ENCODE measurements at regions not wholly inside any gene's neighbourhood (a gene's known extent, or its start where the extent isn't known, plus 50 kb on each side); places are given as distances from the start of the nearest gene placed in this dataset.

DNA sequence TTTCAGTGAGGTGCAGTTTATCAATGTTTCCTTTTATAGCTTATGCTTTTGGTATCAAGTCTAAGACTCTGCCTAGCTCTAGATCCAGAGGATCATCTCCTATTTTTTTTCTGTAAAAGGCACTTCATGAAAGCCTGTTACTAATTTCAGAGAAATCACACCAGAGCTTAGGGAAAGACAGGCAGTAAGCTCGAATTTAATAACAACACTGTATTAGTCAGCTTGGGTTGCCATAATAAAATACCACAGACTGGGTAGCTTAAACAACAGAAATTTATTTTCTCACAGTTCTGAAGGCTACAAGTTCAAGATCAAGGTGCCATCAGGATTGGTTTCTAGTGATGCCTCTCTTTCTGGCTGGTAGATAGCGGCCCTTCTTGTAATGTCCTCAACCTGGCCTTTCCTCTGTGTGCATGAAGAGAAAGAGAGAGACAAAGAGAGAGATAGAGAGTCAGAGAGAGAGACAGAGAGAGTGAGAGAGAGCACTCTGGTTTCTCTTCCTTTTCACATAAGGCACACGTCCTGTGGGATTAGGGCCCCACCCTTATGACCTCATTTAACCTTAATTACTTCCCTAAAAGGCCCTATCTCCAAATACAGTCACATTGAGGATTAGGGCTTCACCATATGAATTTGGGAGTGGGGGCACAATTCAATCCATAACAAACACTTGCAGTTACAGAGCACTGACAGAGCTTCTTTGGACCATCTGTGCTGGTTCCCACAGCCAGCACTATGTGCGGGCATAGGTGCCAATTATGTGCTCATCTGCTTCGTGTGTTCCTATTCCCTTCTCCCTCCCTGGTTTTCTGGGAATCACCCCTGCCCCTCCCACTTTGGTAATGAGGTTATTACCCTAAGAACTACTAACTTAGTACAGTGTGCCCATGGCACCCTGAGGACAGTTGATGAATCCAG lies 114.8 kb upstream of the MED14 start:
- Histone ChIP-seq H2AFZ (ENCODE audit: control insufficient read depth, low read depth, low read length) (no peak overlapping the region), H3K4me3 (no peak overlapping the region), H3K9me3 (replicated peaks; ENCODE audit: control insufficient read depth, insufficient read depth, low read length) (peaks cover 1% of the 10 kb centered on the region; the same call in 1 of the 3 replicates), H3K79me2 (ENCODE audit: control insufficient read depth, insufficient read depth, low read length) (no peaks in the 10 kb centered on the region), H3K4me2 (ENCODE audit: control insufficient read depth, insufficient read depth) (no peak overlapping the region), H3K4me1 (ENCODE audit: control insufficient read depth, insufficient read depth, low read length) (0 out of 2 replicates have a peak, but pooled peaks cover 3% of the 10 kb centered on the region), H4K20me1 (ENCODE audit: control insufficient read depth, insufficient read depth) (no peaks in the 10 kb centered on the region), H3K27me3 (replicated peaks in 1 of 2; ENCODE audit: control insufficient read depth in 2 of 2, insufficient read depth in 2 of 2, low read length in 1 of 2) (no peaks in the 10 kb centered on the region), H3K36me3 (ENCODE audit: control insufficient read depth in 2 of 2, insufficient read depth in 2 of 2, low read length in 1 of 2) (no peaks in the 10 kb centered on the region), H3K27ac (ENCODE audit: control insufficient read depth, insufficient read depth) (no peak overlapping the region), H3K9ac (ENCODE audit: control insufficient read depth, insufficient read depth, low read length) (no peak overlapping the region)
- 26% methylated on average over 5 of the region's 5 CpGs for WGBS (ENCODE audit: insufficient coverage, insufficient replicate concordance, low lambda C conversion rate, missing lambda C conversion rate)
- no peak; the same call in 1 of the 3 replicates for ATAC-seq
- FAIRE-seq, result no peak
- CTCF ChIA-PET, result interaction anchor here (0.6 to 1.1 kb wide), 2 partner anchors 10 to 601 kb away, joined by 3 to 4 read pairs; no protein-coding TSS in a partner anchor
- DNase-seq (ENCODE audit: low read depth, low spot score), result no peak
- intact Hi-C loops (cut with micrococcal nuclease; ENCODE audit: unreplicated experiment), result no loop called here
- POLR2A ChIA-PET, result interaction anchor here (1.0 kb wide), 1 partner anchor 14 kb away, joined by 3 read pairs; no protein-coding TSS in a partner anchor
- no TSS peak for BruUV-seq (replicated peaks)
- RAD21 ChIA-PET (ENCODE audit: unreplicated experiment), result no interaction called here
- in situ Hi-C loops (cut with MboI), result no loop called here
- SMC1A ChIA-PET (ENCODE audit: uncharacterized antibody, unreplicated experiment), result interaction anchor here (1.1 kb wide), 1 partner anchor 8 kb away, joined by 3 read pairs; no protein-coding TSS in a partner anchor
- TF ChIP-seq POLR2A (IDR thresholded peaks at IDR 0.05; ENCODE audit: low read depth, low read length) (no peak), KDM1A (IDR thresholded peaks at IDR 0.05; ENCODE audit: borderline replicate concordance) (no peak), ZBTB4 (CRISPR knock-in tag; IDR thresholded peaks at IDR 0.05) (no peak), EGR1 (IDR thresholded peaks at IDR 0.05; ENCODE audit: borderline replicate concordance in 1 of 2, low read depth in 2 of 2, low read length in 2 of 2) (no peak), RB1 (IDR thresholded peaks at IDR 0.05; ENCODE audit: borderline replicate concordance) (no peak), ZNF384 (IDR thresholded peaks at IDR 0.05; ENCODE audit: borderline replicate concordance, low read depth, low read length) (no peak), PKNOX1 (IDR thresholded peaks at IDR 0.05) (no peak), SMARCA5 (IDR thresholded peaks at IDR 0.05) (no peak), ATF7 (IDR thresholded peaks at IDR 0.05; ENCODE audit: low read depth) (no peak), NBN (IDR thresholded peaks at IDR 0.05) (no peak), PAX5 (IDR thresholded peaks at IDR 0.05; ENCODE audit: borderline replicate concordance, low read depth, low read length) (no peak), POU2F2 (IDR thresholded peaks at IDR 0.05; ENCODE audit: borderline replicate concordance, low read depth, low read length) (no peak), ZNF207 (IDR thresholded peaks at IDR 0.05; ENCODE audit: borderline replicate concordance) (no peak)
- TF ChIP-seq, protein P1, sequence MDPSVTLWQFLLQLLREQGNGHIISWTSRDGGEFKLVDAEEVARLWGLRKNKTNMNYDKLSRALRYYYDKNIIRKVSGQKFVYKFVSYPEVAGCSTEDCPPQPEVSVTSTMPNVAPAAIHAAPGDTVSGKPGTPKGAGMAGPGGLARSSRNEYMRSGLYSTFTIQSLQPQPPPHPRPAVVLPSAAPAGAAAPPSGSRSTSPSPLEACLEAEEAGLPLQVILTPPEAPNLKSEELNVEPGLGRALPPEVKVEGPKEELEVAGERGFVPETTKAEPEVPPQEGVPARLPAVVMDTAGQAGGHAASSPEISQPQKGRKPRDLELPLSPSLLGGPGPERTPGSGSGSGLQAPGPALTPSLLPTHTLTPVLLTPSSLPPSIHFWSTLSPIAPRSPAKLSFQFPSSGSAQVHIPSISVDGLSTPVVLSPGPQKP (IDR thresholded peaks at IDR 0.05; ENCODE audit: low read depth, low read length), result no peak
- TF ChIP-seq, protein P2, sequence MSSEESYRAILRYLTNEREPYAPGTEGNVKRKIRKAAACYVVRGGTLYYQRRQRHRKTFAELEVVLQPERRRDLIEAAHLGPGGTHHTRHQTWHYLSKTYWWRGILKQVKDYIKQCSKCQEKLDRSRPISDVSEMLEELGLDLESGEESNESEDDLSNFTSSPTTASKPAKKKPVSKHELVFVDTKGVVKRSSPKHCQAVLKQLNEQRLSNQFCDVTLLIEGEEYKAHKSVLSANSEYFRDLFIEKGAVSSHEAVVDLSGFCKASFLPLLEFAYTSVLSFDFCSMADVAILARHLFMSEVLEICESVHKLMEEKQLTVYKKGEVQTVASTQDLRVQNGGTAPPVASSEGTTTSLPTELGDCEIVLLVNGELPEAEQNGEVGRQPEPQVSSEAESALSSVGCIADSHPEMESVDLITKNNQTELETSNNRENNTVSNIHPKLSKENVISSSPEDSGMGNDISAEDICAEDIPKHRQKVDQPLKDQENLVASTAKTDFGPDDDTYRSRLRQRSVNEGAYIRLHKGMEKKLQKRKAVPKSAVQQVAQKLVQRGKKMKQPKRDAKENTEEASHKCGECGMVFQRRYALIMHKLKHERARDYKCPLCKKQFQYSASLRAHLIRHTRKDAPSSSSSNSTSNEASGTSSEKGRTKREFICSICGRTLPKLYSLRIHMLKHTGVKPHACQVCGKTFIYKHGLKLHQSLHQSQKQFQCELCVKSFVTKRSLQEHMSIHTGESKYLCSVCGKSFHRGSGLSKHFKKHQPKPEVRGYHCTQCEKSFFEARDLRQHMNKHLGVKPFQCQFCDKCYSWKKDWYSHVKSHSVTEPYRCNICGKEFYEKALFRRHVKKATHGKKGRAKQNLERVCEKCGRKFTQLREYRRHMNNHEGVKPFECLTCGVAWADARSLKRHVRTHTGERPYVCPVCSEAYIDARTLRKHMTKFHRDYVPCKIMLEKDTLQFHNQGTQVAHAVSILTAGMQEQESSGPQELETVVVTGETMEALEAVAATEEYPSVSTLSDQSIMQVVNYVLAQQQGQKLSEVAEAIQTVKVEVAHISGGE (CRISPR knock-in tag; IDR thresholded peaks at IDR 0.05), result no peak
